SK-N-SH (cell line): ENCODE measurements at regions not wholly inside any gene's neighbourhood (a gene's known extent, or its start where the extent isn't known, plus 50 kb on each side); places are given as distances from the start of the nearest gene placed in this dataset.

Source experiments
- CTCF ChIA-PET: fragments of 300-600, 350-600 bp; formaldehyde crosslinking; extraction: SDS; loops from one replicate; lab custom pipeline; 2021; lab: Yijun Ruan, JAX
- POLR2A ChIA-PET: fragments of 350-600 bp; sonication (Branson Sonifier 250); formaldehyde crosslinking; extraction: SDS; loops from one replicate; lab custom pipeline; 2020; ENCODE audit warnings: antibody characterized with exemption, inconsistent platforms; lab: Yijun Ruan, JAX
- DNase-seq: peaks from one replicate; pipeline ENCODE4 v3.0.0; 2012
- H2AFZ ChIP-seq: fragments of 200-600 bp; sonication (generic); 2 replicates; pipeline ENCODE4 v1.8.1; 2016; ENCODE audit warnings: antibody characterized with exemption, mild to moderate bottlenecking, low read depth
- H3F3A ChIP-seq: fragments of 200-600 bp; sonication (generic); replicated peaks from 2 replicates; pipeline ENCODE3; 2016; ENCODE audit warnings: antibody characterized with exemption, mild to moderate bottlenecking; ENCODE audit not compliant: insufficient read depth
- H3K27ac ChIP-seq, 2 experiments: fragments of 200-500 bp in 1 of 2; fragments of 200-600 bp in 1 of 2; sonication (Bioruptor generic) in 1 of 2; sonication (generic), shearing (Covaris generic) in 1 of 2; 2 replicates each; pipeline versions ENCODE4 v1.5.1 to v1.6.1; 2014 to 2016; ENCODE audit warnings: low read depth in 2 of 2, inconsistent platforms in 1 of 2, low read length in 1 of 2, mild to moderate bottlenecking in 1 of 2, mixed read lengths in 1 of 2
- H3K27me3 ChIP-seq: fragments of 200-600 bp; sonication (generic), shearing (Covaris generic); 2 replicates; pipeline ENCODE4 v1.6.1; 2016; ENCODE audit warnings: mixed run types; ENCODE audit not compliant: insufficient read depth
- H3K36me3 ChIP-seq, 2 experiments: fragments of 200-500 bp in 1 of 2; fragments of 200-600 bp in 1 of 2; sonication (Bioruptor generic) in 1 of 2; sonication (generic) in 1 of 2; replicated peaks in 1 of 2; 2 replicates each; pipeline versions ENCODE3 to v1.5.1; 2014 to 2016; ENCODE audit warnings: low read length in 1 of 2, mild to moderate bottlenecking in 1 of 2; ENCODE audit not compliant: insufficient read depth in 2 of 2, control insufficient read depth in 1 of 2
- H3K4me1 ChIP-seq, 2 experiments: fragments of 200-500 bp in 1 of 2; fragments of 200-600 bp in 1 of 2; sonication (Bioruptor generic) in 1 of 2; sonication (generic), shearing (Covaris generic) in 1 of 2; 2 replicates each; pipeline versions ENCODE4 v1.5.1 to v1.6.1; 2014 to 2016; ENCODE audit warnings: low read depth in 1 of 2, low read length in 1 of 2, mixed run types in 1 of 2; ENCODE audit not compliant: insufficient read depth in 2 of 2, control insufficient read depth in 1 of 2
- H3K4me2 ChIP-seq: fragments of 200-600 bp; sonication (generic), shearing (Covaris generic); 2 replicates; pipeline ENCODE4 v1.6.1; 2017; ENCODE audit warnings: mixed run types
- H3K4me3 ChIP-seq, 2 experiments: fragments of 200-500 bp in 1 of 2; fragments of 200-600 bp in 1 of 2; sonication (Bioruptor generic) in 1 of 2; sonication (generic), shearing (Covaris generic) in 1 of 2; 2 replicates each; pipeline versions ENCODE4 v1.5.1 to v1.8.1; 2014 to 2016; ENCODE audit warnings: low read depth in 2 of 2, inconsistent platforms in 1 of 2, low read length in 1 of 2, mild to moderate bottlenecking in 1 of 2, mixed read lengths in 1 of 2, moderate library complexity in 1 of 2
- H3K79me2 ChIP-seq: fragments of 200-600 bp; sonication (generic); 2 replicates; pipeline ENCODE4 v1.8.1; 2017; ENCODE audit warnings: mild to moderate bottlenecking; ENCODE audit not compliant: insufficient read depth
- H3K9ac ChIP-seq: fragments of 200-600 bp; sonication (generic); 2 replicates; pipeline ENCODE4 v1.6.1; 2017; ENCODE audit warnings: mixed run types
- H3K9me2 ChIP-seq: fragments of 200-600 bp; sonication (generic); 2 replicates; pipeline ENCODE4 v1.6.1; 2017; ENCODE audit warnings: mixed run types
- H3K9me3 ChIP-seq: fragments of 200-600 bp; sonication (generic); 2 replicates; pipeline ENCODE4 v1.6.1; 2017; ENCODE audit warnings: mixed run types, mild to moderate bottlenecking, moderate library complexity
- H4K20me1 ChIP-seq: fragments of 200-600 bp; sonication (generic); 2 replicates; pipeline ENCODE4 v1.6.1; 2017; ENCODE audit warnings: mild to moderate bottlenecking, mixed run types; ENCODE audit not compliant: insufficient read depth
- CTCF ChIP-seq: fragments of 200-600 bp; sonication (generic); IDR thresholded peaks from 2 replicates; pipeline ENCODE4 v1.6.1; 2017; ENCODE audit warnings: antibody characterized with exemption, mild to moderate bottlenecking, moderate library complexity
- EP300 ChIP-seq, 2 experiments: IDR thresholded peaks; 2 replicates each; pipeline versions ENCODE4 v1.4.0 to v1.6.1; 2012; ENCODE audit warnings: borderline replicate concordance in 1 of 2, low read depth in 1 of 2, low read length in 1 of 2
- FOXM1 ChIP-seq: IDR thresholded peaks from 2 replicates; pipeline ENCODE4 v1.4.0; 2012; ENCODE audit warnings: low read depth, mild to moderate bottlenecking
- GATA2 ChIP-seq: sonication (generic); formaldehyde crosslinking; IDR thresholded peaks from 2 replicates; pipeline ENCODE4 v1.5.0; 2020; ENCODE audit warnings: mild to moderate bottlenecking, missing genetic modification reagents
- JUND ChIP-seq: IDR thresholded peaks from 2 replicates; pipeline ENCODE4 v1.4.0; 2012
- MXI1 ChIP-seq: IDR thresholded peaks from 2 replicates; pipeline ENCODE4 v1.6.1; 2012; ENCODE audit warnings: mild to moderate bottlenecking, low read depth, low read length, improper control_type of control experiment
- POLR2AphosphoS5 ChIP-seq: IDR thresholded peaks from 2 replicates; pipeline ENCODE4 v1.6.1; 2012; ENCODE audit warnings: low read depth, low read length
- RAD21 ChIP-seq: IDR thresholded peaks from 2 replicates; pipeline ENCODE4 v1.6.1; 2012; ENCODE audit warnings: mild to moderate bottlenecking, low read length
- RXRA ChIP-seq: IDR thresholded peaks from 2 replicates; pipeline ENCODE4 v1.4.0; 2012; ENCODE audit warnings: low read depth, mild to moderate bottlenecking, borderline replicate concordance
- TAF1 ChIP-seq: IDR thresholded peaks from 2 replicates; pipeline ENCODE4 v1.6.1; 2012; ENCODE audit warnings: low read depth, mild to moderate bottlenecking, low read length, moderate library complexity, borderline replicate concordance
- TCF12 ChIP-seq: IDR thresholded peaks from 2 replicates; pipeline ENCODE4 v1.4.0; 2012
- YY1 ChIP-seq: IDR thresholded peaks from 2 replicates; pipeline ENCODE4 v1.4.0; 2012; ENCODE audit warnings: low read depth, mild to moderate bottlenecking
- WGBS: methylation state at CpG from one replicate; pipeline ENCODE4 v1.1.6; 2017; ENCODE audit warnings: low lambda C conversion rate; 5-methylcytosine and 5-hydroxymethylcytosine counted together
- TF ChIP-seq, protein P1 (sequence below): IDR thresholded peaks from 2 replicates; pipeline ENCODE4 v1.4.0; 2012; ENCODE audit warnings: low read depth
- TF ChIP-seq, protein P2 (sequence below): fragments of 150-350 bp; IDR thresholded peaks from 2 replicates; pipeline ENCODE4 v1.6.1; 2017; ENCODE audit warnings: antibody characterized with exemption, low read length, low read depth, borderline replicate concordance
- TF ChIP-seq, protein P3 (sequence below): IDR thresholded peaks from 2 replicates; pipeline ENCODE4; 2012

DNA sequence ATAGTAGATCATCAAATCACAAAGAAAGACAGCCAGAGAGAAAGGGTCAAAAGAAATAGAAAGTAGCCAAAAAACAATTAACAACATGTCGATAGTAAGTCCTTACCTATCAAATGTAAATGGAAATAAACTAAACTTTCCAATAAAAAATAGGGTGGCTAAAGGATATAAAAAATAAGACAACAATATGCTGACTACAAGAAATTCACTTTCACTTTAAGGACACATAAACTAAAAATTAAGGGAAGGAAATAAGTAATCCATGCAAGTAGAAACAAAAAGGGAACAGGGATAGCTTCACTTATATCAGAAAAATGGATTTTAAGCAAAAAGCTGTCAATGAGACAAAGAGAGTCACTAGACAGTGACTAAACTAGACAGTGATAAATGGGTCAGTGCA lies 903.9 kb upstream of the ZEB2 start:
- no peak overlapping the region for H3K9ac ChIP-seq
- H4K20me1 ChIP-seq, result no peaks in the 10 kb centered on the region
- H3K27me3 ChIP-seq, result no peaks in the 10 kb centered on the region
- H3K79me2 ChIP-seq, result no peaks in the 10 kb centered on the region
- TF ChIP-seq, protein P1, sequence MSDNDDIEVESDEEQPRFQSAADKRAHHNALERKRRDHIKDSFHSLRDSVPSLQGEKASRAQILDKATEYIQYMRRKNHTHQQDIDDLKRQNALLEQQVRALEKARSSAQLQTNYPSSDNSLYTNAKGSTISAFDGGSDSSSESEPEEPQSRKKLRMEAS, result no peak
- no peak overlapping the region for H3K4me2 ChIP-seq
- H3K9me2 ChIP-seq, result no peaks in the 10 kb centered on the region; the same call in 1 of the 2 replicates
- H2AFZ ChIP-seq, result no peak overlapping the region
- DNase-seq, result no peak
- ChIA-PET POLR2A (no interaction called here), CTCF (no interaction called here)
- no peak overlapping the region for H3K4me3 ChIP-seq
- peaks cover 0 to 6% of the 10 kb centered on the region in 2 experiments for H3K36me3 ChIP-seq
- no peaks in the 10 kb centered on the region for H3K4me1 ChIP-seq
- no peaks in the 10 kb centered on the region for H3F3A ChIP-seq
- peaks cover 10% of the 10 kb centered on the region; the same call in 1 of the 2 replicates for H3K9me3 ChIP-seq
- WGBS, result 89% methylated on average over 1 of the region's 1 CpG
- no peak overlapping the region for H3K27ac ChIP-seq

DNA sequence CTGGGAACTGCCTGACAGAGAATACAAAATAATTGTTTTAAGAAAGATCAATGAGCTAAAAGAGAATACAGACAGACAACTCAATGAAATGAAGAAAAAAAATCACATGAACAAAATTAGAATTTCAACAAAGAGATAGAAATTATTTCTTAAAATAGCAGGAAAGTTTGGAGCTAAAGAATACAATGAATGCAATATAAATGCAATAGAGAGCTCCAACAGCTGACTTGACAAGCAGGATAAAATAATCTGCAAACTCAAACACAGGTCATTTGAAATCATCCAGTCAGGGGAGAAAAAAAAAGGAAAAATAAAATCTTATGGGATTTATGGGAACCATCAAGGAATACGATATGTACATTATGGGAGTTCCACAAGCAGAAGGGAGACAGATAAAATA lies 902.7 kb upstream of the ZEB2 start:
- DNase-seq, result no peak
- TF ChIP-seq GATA2 (CRISPR knock-in tag) (no peak), RXRA (no peak), RAD21 (no peak), TCF12 (no peak), FOXM1 (no peak)
- TF ChIP-seq, protein P2, sequence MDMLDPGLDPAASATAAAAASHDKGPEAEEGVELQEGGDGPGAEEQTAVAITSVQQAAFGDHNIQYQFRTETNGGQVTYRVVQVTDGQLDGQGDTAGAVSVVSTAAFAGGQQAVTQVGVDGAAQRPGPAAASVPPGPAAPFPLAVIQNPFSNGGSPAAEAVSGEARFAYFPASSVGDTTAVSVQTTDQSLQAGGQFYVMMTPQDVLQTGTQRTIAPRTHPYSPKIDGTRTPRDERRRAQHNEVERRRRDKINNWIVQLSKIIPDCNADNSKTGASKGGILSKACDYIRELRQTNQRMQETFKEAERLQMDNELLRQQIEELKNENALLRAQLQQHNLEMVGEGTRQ, result no peak
- Histone ChIP-seq H2AFZ (no peak overlapping the region), H3K36me3 (peaks cover 0 to 6% of the 10 kb centered on the region in 2 experiments), H3K9me3 (peaks cover 10% of the 10 kb centered on the region; the same call in 1 of the 2 replicates), H3K79me2 (no peaks in the 10 kb centered on the region), H3F3A (no peaks in the 10 kb centered on the region), H4K20me1 (no peaks in the 10 kb centered on the region), H3K27me3 (no peaks in the 10 kb centered on the region), H3K27ac (no peak overlapping the region), H3K4me1 (no peaks in the 10 kb centered on the region), H3K4me2 (no peak overlapping the region), H3K4me3 (no peak overlapping the region), H3K9ac (no peak overlapping the region), H3K9me2 (no peaks in the 10 kb centered on the region; the same call in 1 of the 2 replicates)
- CTCF ChIA-PET, result interaction anchor here (0.6 kb wide), 1 partner anchor 212 kb away, joined by 3 read pairs; no protein-coding TSS in a partner anchor
- POLR2A ChIA-PET, result no interaction called here
- 71% methylated on average over 1 of the region's 1 CpG for WGBS

GRCh38 chr2:145421841-145422240 lies 901.9 kb upstream of the ZEB2 start:
- H3F3A ChIP-seq, result no peaks in the 10 kb centered on the region
- 33% methylated on average over 1 of the region's 1 CpG for WGBS
- TF ChIP-seq, protein P3, sequence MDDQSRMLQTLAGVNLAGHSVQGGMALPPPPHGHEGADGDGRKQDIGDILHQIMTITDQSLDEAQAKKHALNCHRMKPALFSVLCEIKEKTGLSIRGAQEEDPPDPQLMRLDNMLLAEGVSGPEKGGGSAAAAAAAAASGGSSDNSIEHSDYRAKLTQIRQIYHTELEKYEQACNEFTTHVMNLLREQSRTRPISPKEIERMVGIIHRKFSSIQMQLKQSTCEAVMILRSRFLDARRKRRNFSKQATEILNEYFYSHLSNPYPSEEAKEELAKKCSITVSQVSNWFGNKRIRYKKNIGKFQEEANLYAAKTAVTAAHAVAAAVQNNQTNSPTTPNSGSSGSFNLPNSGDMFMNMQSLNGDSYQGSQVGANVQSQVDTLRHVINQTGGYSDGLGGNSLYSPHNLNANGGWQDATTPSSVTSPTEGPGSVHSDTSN, result no peak
- no peak for TF ChIP-seq EP300 (IDR thresholded peaks at IDR 0.05; ENCODE audit: borderline replicate concordance in 1 of 2, low read depth in 1 of 2, low read length in 1 of 2)
- TF ChIP-seq, protein P2, result no peak
- no peak for TF ChIP-seq MXI1
- TF ChIP-seq YY1, result no peak
- no peak for TF ChIP-seq JUND
- TF ChIP-seq POLR2AphosphoS5, result no peak
- no peak for TF ChIP-seq CTCF
- no peak for TF ChIP-seq TAF1

More at GRCh38 chr2:145421841-145422240, 901.9 kb upstream of the ZEB2 start:
- H3K4me3 ChIP-seq, result no peak overlapping the region
- H4K20me1 ChIP-seq, result no peaks in the 10 kb centered on the region
- H3K9me2 ChIP-seq, result no peaks in the 10 kb centered on the region; the same call in 1 of the 2 replicates
- H3K4me2 ChIP-seq, result no peak overlapping the region
- no peak overlapping the region for H3K27ac ChIP-seq
- ChIA-PET POLR2A (no interaction called here), CTCF (interaction anchor here (0.6 kb wide), 1 partner anchor 211 kb away, joined by 3 read pairs; no protein-coding TSS in a partner anchor)
- no peak for DNase-seq
- peaks cover 10% of the 10 kb centered on the region; the same call in 1 of the 2 replicates for H3K9me3 ChIP-seq
- no peak overlapping the region for H2AFZ ChIP-seq
- H3K79me2 ChIP-seq, result no peaks in the 10 kb centered on the region
- no peak overlapping the region for H3K9ac ChIP-seq
- H3K36me3 ChIP-seq, result peaks cover 0 to 6% of the 10 kb centered on the region in 2 experiments
- no peaks in the 10 kb centered on the region for H3K4me1 ChIP-seq
- no peaks in the 10 kb centered on the region for H3K27me3 ChIP-seq
